ENCODE measurements at regions not wholly inside any gene's neighbourhood (a gene's known extent, or its start where the extent isn't known, plus 50 kb on each side); places are given as distances from the start of the nearest gene placed in this dataset.
"Not testable (repeated sequence)": the region's sequence is repeated elsewhere in the genome, so short reads cannot be mapped to it uniquely, and the experiment has no call there.

DNA sequence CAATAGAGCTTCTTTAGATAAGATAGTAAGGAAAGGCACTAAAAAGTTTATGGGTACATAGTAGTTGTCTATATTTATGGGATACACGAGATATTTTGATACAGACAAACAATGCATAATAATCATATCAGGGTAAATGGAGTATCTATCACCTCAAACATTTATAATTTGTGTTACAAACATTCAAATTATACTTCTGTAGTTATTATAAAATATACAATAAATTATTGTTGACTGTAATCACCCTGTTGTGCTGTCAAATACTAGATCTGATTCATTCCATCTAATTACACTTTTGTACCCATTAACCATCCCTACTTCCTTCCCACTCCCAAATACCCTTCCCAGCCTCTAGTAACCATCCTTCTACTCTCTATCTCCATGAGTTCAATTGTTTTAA lies 179.7 kb downstream of the FOXG1 start:
- DNase-seq (ENCODE audit: low spot score), result no peak

DNA sequence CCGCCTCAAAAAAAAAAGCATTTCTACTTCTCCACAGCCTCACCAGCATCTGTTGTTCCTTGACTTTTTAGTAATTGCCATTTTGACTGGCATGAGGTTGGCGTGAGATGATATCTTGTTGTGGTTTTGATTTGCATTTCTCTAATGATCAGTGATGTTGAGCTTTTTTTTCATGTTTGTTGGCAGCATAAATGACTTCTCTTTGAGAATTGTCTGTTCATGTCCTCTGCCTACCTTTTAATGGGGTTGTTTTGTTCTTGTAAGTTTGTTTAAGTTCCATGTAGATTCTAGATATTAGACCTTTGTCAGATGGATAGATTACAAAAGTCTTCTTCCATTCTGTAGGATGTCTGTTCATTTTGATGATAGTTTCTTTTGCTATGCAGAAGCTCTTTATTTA lies 182.9 kb downstream of the FOXG1 start:
- DNase-seq (ENCODE audit: low spot score), result no peak

- DNase-seq (ENCODE audit: low spot score), result no peak
Observed at GRCh38 chr14:28952161-28952560, 185.6 kb downstream of the FOXG1 start.

- DNase-seq (ENCODE audit: low spot score), result no peak
Observed at GRCh38 chr14:28952666-28953065, 186.1 kb downstream of the FOXG1 start.

DNA sequence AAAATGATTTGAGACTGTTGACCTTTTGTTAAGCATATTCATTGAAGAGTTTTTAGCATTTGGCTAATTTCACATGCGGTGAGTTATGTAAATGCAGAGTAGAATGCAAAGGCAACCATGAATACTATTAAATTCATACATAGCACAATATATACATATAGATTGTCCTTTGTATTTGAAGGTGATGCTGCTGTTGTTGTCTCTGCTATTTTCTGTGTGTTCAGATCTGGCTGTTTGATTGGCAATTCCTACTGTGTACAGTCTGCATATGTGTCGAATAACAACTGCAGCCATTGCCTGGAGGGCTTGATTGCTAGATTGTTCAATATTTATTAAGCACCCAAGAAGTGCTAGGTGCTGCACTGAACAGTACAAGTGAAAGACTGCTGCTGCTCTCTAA lies 187.4 kb downstream of the FOXG1 start:
- no peak for DNase-seq (ENCODE audit: low spot score)

DNA sequence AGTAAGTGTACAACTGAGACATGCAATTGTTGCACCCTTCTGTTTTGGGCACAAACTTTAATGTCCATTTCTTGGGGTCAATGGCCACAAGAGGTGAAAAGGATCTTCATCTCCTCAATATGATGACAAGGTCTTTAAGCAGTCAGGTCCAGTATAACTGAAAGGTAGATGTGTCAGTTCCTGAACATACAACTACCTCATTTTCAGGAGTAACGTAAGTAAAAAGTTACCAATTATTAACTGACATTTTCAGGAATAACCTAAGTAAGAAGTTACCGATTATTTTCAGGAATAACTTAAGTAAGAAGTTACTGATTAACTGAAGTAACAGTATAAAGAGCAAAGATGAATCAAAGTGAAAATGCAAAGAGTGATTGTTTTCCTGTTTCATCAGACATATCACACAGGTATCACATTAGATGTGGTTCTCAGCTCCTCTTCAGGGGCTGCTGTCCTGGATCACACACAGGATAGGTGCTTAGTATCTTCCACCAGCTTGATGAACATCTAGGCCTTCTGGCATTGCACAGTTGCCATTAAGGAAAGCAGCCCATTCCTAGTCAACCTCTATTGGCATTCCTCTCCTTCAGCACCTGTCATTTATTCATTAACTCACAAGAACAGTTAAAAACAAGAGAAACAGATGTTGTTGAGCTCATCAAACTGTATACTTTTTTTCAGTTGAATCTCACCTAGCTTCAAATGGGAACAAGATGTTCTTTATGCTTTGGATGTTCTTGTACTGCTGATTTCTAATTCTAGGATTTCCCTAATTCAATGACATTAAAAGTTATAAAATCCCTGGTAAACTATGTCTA lies 200.0 kb downstream of the FOXG1 start:
- no peak for DNase-seq (ENCODE audit: low spot score)

GRCh38 chr14:28975084-28975483 lies 208.5 kb downstream of the FOXG1 start:
- DNase-seq (ENCODE audit: low spot score), result no peak

DNA sequence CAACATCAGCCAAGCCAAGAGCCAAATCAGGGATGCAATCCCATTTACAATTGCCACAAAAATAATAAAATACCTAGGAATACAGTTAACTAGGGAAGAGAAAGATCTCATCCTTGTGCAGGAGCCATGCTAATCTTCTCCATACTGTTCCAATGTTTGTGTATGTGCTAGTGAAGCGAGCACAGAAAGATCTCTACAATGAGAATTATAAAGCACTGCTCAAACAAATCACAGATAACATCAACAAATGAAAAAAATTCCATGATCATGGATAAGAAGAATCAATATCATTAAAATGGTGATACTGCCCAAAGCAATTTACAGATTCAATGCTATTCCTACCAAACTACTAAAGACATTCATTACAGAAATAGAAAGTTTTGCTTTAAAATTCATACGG lies 215.6 kb downstream of the FOXG1 start:
- no peak for DNase-seq (ENCODE audit: low spot score)

DNA sequence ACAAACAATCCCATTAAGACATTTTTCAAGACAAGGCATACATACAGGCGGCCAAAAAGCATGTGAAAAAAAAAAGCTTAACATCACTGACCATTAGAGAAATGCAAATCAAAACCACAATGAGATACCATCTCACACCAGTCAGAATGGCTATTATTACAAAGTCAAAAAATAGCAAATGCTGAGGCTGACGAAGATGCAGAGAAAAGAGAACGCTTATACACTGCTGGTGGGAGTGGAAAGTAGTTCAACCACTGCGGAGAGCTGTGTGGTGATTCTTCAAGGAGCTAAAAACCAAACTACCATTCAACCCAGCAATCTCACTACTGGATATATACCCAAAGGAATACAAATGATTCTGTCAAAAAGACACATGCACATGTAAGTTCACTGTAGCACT lies 216.7 kb downstream of the FOXG1 start:
- no peak for DNase-seq (ENCODE audit: low spot score)

- DNase-seq (ENCODE audit: low spot score), result no peak
Observed at GRCh38 chr14:28987516-28987915, 220.9 kb downstream of the FOXG1 start.

- not testable (repeated sequence) for DNase-seq (ENCODE audit: low spot score)
Observed at GRCh38 chr14:28997196-28997595, 230.6 kb downstream of the FOXG1 start.

- no peak for DNase-seq (ENCODE audit: low spot score)
Observed at GRCh38 chr14:28999656-29000055, 233.1 kb downstream of the FOXG1 start.

DNA sequence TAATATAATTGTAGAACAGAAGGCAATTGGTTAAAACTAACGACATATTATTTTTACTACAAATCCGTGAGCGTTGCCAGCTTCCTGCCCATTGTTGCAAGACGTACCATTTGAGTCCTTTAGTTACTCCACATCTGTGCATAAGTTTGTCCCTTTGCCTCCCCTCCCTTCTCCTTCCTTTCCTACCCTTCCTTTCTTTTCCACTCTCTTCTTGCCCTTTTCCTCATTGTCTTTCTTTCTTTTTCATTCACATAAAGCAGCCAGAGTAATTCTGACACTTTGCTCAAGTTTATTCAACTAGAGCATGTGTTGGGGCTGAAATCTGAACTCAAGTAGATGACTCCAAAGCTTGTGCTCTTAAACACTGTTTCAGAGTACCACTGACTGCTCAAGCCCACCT lies 239.1 kb downstream of the FOXG1 start:
- DNase-seq (ENCODE audit: low spot score), result no peak

DNA sequence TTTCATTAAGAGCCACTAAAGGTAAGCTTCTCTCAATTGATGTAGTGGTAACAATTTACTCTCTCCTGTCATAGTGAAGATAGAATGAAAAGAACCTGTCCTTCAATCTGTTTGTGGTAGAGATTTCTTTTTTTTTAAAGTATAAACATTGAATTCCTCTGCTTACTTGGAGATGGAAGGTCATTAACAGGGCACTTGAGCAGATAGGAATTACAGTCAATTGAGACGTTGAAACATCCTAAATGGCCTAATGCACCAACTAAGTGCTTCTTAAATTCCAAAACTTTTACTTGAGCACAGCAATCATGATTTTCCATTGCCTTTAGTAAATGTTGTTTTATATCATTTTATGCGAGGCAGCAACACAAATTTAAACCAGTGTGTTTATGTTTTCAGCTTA lies 241.4 kb downstream of the FOXG1 start:
- DNase-seq (ENCODE audit: low spot score), result no peak

DNA sequence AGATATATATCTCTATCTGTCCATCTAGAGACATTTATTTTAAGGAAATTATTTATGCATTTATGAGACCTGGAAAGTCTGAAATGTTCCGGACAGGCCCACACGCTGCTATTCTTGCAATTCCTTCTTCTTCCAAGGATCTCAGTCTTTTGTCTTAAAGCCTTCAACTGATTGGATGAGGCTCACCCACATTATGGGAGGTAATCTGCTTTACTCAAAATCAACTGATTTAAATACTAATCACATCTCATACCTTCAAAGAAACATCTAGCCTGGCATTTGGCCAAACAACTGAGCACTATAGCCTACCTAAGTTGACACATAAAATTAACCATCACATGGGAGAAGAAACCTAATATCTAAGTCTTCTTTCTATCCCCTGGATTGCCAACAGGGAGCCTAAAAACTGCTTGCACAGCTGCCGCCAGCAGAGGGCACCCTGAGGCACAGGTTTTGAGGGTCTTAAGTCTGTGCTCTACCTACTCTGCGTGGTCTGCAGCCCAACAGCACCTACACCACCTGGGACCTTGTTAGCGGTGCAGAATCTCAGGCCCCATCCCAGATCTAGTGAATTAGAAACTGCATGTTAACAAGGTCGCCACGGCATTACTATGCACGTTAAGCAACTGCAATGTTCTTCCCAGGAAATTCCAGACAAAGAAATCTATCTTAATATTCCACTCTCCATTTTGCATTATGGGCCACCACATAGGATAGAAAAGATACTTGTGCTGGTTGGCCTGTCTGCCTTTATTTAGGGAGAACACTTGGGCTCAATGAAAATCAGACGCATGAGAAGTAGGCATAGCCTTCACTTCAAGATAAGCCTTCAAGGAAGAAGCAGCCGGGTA lies 249.7 kb downstream of the FOXG1 start:
- DNase-seq (ENCODE audit: low spot score), result peak; percentile 10

GRCh38 chr14:29023505-29023904 lies 256.9 kb downstream of the FOXG1 start:
- not testable (repeated sequence) for DNase-seq (ENCODE audit: low spot score)

DNA sequence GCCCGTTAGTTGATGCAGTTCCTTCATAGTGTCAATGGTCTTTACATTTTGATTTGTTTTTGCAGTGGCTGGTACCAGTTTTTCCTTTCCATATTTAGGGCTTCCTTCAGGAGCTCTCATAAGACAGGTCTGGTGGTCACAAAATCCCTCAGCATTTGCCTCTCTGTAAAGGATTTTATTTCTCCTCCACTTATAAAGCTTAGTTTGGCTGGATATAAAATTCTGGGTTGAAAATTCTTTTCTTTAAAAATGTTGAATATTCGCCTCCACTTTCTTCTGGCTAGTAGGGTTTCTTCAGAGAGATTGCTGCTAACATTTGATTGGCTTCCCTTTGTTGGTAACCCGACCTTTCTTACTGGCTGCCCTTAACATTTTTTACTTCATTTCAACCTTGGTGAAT lies 260.9 kb downstream of the FOXG1 start:
- not testable (repeated sequence) for DNase-seq (ENCODE audit: low spot score)

GRCh38 chr14:29027941-29028705 lies 261.5 kb downstream of the FOXG1 start:
- DNase-seq (ENCODE audit: low spot score), result not testable (repeated sequence)

DNA sequence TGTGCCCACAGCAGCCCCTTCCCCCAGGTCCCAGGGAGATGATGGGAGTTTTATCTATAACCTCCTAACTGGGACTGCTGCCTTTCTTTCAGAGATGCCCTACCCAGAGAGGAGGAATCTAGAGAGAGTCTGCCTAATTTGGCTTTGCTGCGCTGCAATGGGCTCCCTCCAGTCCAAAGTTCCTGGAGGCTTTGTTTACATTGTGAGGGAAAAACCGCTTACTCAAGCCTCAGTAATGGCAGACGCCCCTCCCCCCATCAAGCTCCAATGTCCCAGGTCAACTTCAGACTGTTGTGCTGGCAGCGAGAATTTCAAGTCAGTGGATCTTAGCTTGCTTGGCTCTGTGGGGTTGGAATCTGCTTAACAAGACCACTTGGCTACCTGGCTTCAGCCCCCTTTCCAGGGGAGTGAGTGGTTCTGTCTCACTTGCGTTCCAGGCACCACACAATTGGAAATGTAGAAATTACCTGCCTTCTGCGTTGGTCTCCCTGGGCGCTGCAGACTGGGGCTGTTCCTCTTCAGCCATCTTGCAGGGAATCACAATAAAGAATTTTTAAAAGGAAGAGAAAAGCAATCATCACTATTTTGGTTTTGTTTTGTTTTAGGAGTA lies 262.5 kb downstream of the FOXG1 start:
- DNase-seq (ENCODE audit: low spot score), result peak; percentile 72

DNA sequence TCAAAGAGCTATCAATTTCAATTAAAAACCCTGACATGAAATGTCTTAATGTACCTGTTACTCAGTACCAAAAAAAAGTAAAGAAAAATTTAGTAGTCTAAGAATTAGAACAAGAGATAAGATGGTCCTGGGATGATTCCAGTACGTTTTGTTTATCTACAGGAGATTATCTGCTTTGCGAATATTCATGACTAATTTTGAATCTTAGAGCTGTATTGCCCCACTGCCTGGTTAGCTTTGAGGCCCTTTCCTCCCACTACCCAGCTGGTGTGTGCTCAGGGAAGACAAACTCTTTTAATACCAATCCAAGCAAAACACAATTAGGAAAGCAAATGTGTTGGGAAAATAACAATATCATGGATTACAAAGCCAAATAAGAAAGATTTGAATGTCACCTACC lies 263.5 kb downstream of the FOXG1 start:
- no peak for DNase-seq (ENCODE audit: low spot score)

DNA sequence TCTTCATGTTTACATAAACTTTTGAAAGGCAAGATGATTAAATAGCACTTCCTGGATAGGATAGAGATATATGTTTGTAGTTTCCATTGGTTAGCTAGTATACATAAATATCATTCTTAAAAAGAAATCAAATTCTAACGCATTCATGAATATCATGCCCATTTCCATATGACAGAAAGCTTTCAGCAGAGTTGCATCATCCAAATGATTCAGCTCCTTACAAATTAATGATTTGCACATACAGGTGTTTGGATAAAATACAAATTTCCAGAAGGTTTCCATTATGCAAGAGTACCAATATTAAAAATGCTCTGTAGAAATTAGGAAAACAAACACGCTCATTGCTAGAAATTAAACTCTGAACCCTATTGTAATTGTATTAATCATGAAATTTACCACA lies 264.4 kb downstream of the FOXG1 start:
- DNase-seq (ENCODE audit: low spot score), result no peak

DNA sequence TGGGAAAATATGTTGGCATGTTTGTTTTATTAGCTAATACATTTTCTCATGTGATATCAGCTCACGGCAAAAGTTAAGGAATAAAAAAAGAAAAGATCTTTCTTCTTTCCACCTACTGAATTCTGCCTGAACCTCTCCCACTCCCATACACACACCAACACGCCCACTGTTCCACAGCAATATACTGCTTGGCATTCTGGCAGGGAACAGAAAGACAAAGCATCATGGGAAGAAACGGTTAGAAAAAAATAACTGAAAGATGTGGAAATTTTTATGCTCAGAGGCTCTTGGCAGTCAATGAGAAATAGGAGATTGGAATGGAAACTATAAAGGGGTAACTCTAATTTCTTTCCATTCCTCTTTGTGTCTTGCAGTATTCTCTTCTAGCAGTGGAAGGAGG lies 268.5 kb downstream of the FOXG1 start:
- no peak for DNase-seq (ENCODE audit: low spot score)

Data from mucosa of gallbladder (tissue), 1 donor.